Osteocyte (in vitro differentiated cells): ENCODE measurements at regions not wholly inside any gene's neighbourhood (a gene's known extent, or its start where the extent isn't known, plus 50 kb on each side); places are given as distances from the start of the nearest gene placed in this dataset.

Experiments used
- DNase-seq: peaks from one replicate; pipeline ENCODE4 v3.0.0; 2021; ENCODE audit warnings: mixed read lengths; ENCODE audit not compliant: unreplicated experiment; ENCODE audit errors: extremely low spot score
- H3K27ac Mint-ChIP-seq: one replicate; pipeline ENCODE4 v1.8.0; 2021; ENCODE audit warnings: mild to moderate bottlenecking, mixed read lengths; ENCODE audit not compliant: unreplicated experiment
- H3K27me3 Mint-ChIP-seq: one replicate; pipeline ENCODE4 v1.8.0; 2021; ENCODE audit warnings: mixed read lengths; ENCODE audit not compliant: unreplicated experiment
- H3K36me3 Mint-ChIP-seq: one replicate; pipeline ENCODE4 v1.8.0; 2021; ENCODE audit warnings: mixed read lengths; ENCODE audit not compliant: unreplicated experiment
- H3K4me1 Mint-ChIP-seq: one replicate; pipeline ENCODE4 v1.8.0; 2021; ENCODE audit warnings: mixed read lengths; ENCODE audit not compliant: unreplicated experiment
- H3K4me3 Mint-ChIP-seq: one replicate; pipeline ENCODE4 v1.8.0; 2021; ENCODE audit warnings: mild to moderate bottlenecking, moderate library complexity, mixed read lengths; ENCODE audit not compliant: unreplicated experiment
- H3K9me3 Mint-ChIP-seq: one replicate; pipeline ENCODE4 v1.8.0; 2021; ENCODE audit warnings: mixed read lengths; ENCODE audit not compliant: unreplicated experiment
- CTCF ChIP-seq: fragments of 200-600 bp; sonication (generic); IDR thresholded peaks from 2 replicates; pipeline ENCODE4 v1.5.0; 2021; ENCODE audit warnings: antibody characterized with exemption, mild to moderate bottlenecking, moderate library complexity

- H3K4me1 Mint-ChIP-seq = peaks cover 2% of the 10 kb centered on the region
- H3K9me3 Mint-ChIP-seq = no peaks in the 10 kb centered on the region
These were observed 622.0 kb downstream of the PYDC2 start for GRCh38 chr3:192082730-192083660.

More at GRCh38 chr3:192082730-192083660, 622.0 kb downstream of the PYDC2 start:
- no peak for TF ChIP-seq CTCF
- H3K27ac Mint-ChIP-seq = no peak overlapping the region
- no peak for DNase-seq
- H3K4me3 Mint-ChIP-seq = no peak overlapping the region
- H3K36me3 Mint-ChIP-seq = no peaks in the 10 kb centered on the region
- H3K27me3 Mint-ChIP-seq = peaks cover 3% of the 10 kb centered on the region
